Right lobe of liver (tissue), 4 donors: ENCODE measurements at regions not wholly inside any gene's neighbourhood (a gene's known extent, or its start where the extent isn't known, plus 50 kb on each side); places are given as distances from the start of the nearest gene placed in this dataset.
A peak's percentile ranks its signal among the peaks of the same experiment; 100 is the strongest.

Source experiments
- POLR2A ChIP-seq: fragments of 450-650 bp; IDR thresholded peaks from one replicate; pipeline ENCODE4 v1.6.1; 2017; ENCODE audit warnings: antibody characterized with exemption, mild to moderate bottlenecking
- TF ChIP-seq, protein P1 (sequence below), 4 donors: fragments of 200-600 bp in 3 of 4; fragments of 450-650 bp in 1 of 4; IDR thresholded peaks; one replicate each; pipeline versions ENCODE4 v1.5.1 to v1.8.0; 2016 to 2022; ENCODE audit warnings: antibody characterized with exemption in 4 of 4, mild to moderate bottlenecking in 2 of 4
- donor health status: DM: no; HTN: no; CAD: no.
- donor health status: DM: no; HTN: no; CAD: no.
- donor health status: DM: no; HTN: yes; CAD: no.

DNA sequence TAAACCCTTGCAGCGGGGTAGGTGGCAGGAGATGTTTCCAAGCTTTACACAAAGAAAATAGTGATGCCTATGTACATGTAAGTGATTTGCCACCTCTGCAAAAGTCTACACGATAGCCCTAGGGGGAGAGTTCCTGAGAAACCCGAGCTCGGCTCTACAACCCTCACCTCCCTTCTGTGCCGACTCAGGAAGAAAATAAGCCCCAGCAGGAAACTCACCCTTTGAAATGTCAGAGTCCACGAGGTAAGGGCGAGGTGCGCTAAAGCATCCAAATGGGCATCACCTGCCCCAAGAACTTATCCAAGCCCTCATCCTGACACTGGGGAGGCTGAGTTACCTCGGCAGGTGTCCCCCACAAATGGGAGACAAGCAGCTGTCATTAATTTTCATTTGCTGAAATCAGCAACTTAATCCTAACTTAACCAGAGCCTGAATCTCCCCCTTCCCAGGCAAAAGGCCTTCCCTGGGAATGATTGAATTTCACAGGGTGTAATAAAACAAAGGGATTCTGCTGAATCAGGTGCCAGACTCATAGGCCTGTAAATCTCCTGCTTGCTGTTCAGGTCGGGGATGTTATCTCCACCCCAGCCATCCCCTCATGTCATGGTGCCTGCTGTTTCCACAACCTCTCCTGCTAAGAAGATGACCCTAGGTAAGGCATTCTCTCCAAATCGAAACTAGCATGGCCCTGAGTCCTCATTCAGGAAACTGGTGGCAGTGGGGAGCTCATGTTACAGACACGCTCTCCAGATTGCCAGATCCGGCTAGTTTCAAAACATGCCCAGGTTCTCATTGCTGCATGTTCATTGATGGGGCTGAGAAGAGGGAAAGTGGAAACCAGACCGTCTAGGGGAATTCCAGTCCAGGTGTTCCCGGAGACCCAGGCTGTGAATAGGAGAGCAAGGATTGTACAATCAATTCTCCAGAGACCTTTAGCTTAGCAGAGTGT lies 105.3 kb upstream of the KIRREL3 start:
- TF ChIP-seq POLR2A, result peak; percentile 21
- TF ChIP-seq, protein P1, sequence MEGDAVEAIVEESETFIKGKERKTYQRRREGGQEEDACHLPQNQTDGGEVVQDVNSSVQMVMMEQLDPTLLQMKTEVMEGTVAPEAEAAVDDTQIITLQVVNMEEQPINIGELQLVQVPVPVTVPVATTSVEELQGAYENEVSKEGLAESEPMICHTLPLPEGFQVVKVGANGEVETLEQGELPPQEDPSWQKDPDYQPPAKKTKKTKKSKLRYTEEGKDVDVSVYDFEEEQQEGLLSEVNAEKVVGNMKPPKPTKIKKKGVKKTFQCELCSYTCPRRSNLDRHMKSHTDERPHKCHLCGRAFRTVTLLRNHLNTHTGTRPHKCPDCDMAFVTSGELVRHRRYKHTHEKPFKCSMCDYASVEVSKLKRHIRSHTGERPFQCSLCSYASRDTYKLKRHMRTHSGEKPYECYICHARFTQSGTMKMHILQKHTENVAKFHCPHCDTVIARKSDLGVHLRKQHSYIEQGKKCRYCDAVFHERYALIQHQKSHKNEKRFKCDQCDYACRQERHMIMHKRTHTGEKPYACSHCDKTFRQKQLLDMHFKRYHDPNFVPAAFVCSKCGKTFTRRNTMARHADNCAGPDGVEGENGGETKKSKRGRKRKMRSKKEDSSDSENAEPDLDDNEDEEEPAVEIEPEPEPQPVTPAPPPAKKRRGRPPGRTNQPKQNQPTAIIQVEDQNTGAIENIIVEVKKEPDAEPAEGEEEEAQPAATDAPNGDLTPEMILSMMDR (IDR thresholded peaks at IDR 0.05), result no peak
